ENCODE measurements at regions not wholly inside any gene's neighbourhood (a gene's known extent, or its start where the extent isn't known, plus 50 kb on each side); places are given as distances from the start of the nearest gene placed in this dataset.

- Histone ChIP-seq H3K36me3 (no peaks in the 10 kb centered on the region), H3K27me3 (no peaks in the 10 kb centered on the region), H3K4me3 (no peak overlapping the region), H3K4me1 (peaks cover 22% of the 10 kb centered on the region), H3K27ac (peak overlapping the region; percentile 63), H3K9me3 (no peaks in the 10 kb centered on the region)
- WGBS = 96% methylated on average over 5 of the region's 5 CpGs
- TF ChIP-seq POLR2A (IDR thresholded peaks at IDR 0.05) (no peak), POLR2AphosphoS5 (IDR thresholded peaks at IDR 0.05) (no peak), EP300 (IDR thresholded peaks at IDR 0.05) (no peak), CTCF (IDR thresholded peaks at IDR 0.05) (no peak)
- DNase-seq (ENCODE audit: low spot score in 2 of 2) = no peak
Measured at GRCh38 chr5:54743581-54743980, 226.0 kb downstream of the SNX18 start.

GRCh38 chr5:54742417-54742891 lies 224.9 kb downstream of the SNX18 start:
- no peak overlapping the region for H3K27ac ChIP-seq

GRCh38 chr5:54741711-54742110 lies 224.2 kb downstream of the SNX18 start:
- Histone ChIP-seq H3K4me1 (peaks cover 27% of the 10 kb centered on the region), H3K27me3 (no peaks in the 10 kb centered on the region), H3K9me3 (no peaks in the 10 kb centered on the region), H3K27ac (no peak overlapping the region), H3K36me3 (no peaks in the 10 kb centered on the region), H3K4me3 (no peak overlapping the region)
- no peak for DNase-seq (ENCODE audit: low spot score in 2 of 2)
- 93% methylated on average over 6 of the region's 6 CpGs for WGBS
- TF ChIP-seq CTCF (IDR thresholded peaks at IDR 0.05) (no peak), POLR2A (IDR thresholded peaks at IDR 0.05) (no peak), POLR2AphosphoS5 (IDR thresholded peaks at IDR 0.05) (no peak), EP300 (IDR thresholded peaks at IDR 0.05) (no peak)

More at GRCh38 chr5:54742417-54742891, 224.9 kb downstream of the SNX18 start:
- TF ChIP-seq POLR2A (IDR thresholded peaks at IDR 0.05) = no peak
- no peak for TF ChIP-seq EP300 (IDR thresholded peaks at IDR 0.05)
- no peak for TF ChIP-seq CTCF (IDR thresholded peaks at IDR 0.05)
- TF ChIP-seq POLR2AphosphoS5 (IDR thresholded peaks at IDR 0.05) = no peak
- DNase-seq (ENCODE audit: low spot score in 2 of 2) = no peak
- no peaks in the 10 kb centered on the region for H3K9me3 ChIP-seq
- no peaks in the 10 kb centered on the region for H3K27me3 ChIP-seq
- H3K4me1 ChIP-seq = peaks cover 27% of the 10 kb centered on the region
- WGBS = 26% methylated on average over 7 of the region's 7 CpGs
- no peaks in the 10 kb centered on the region for H3K36me3 ChIP-seq
- H3K4me3 ChIP-seq = no peak overlapping the region

GRCh38 chr5:54740141-54740540 lies 222.6 kb downstream of the SNX18 start:
- Histone ChIP-seq H3K27ac (no peak overlapping the region), H3K9me3 (no peaks in the 10 kb centered on the region), H3K36me3 (no peaks in the 10 kb centered on the region), H3K4me3 (no peak overlapping the region), H3K27me3 (no peaks in the 10 kb centered on the region), H3K4me1 (peaks cover 24% of the 10 kb centered on the region)
- DNase-seq (ENCODE audit: low spot score in 2 of 2) = no peak
- TF ChIP-seq CTCF (IDR thresholded peaks at IDR 0.05) = no peak
- TF ChIP-seq EP300 (IDR thresholded peaks at IDR 0.05) = no peak
- no peak for TF ChIP-seq POLR2AphosphoS5 (IDR thresholded peaks at IDR 0.05)
- TF ChIP-seq POLR2A (IDR thresholded peaks at IDR 0.05) = no peak
- WGBS = 95% methylated on average over 5 of the region's 5 CpGs

- no peak overlapping the region for H3K27ac ChIP-seq
- H3K4me3 ChIP-seq = no peak overlapping the region
- DNase-seq (ENCODE audit: low spot score in 2 of 2) = no peak
- peaks cover 18% of the 10 kb centered on the region for H3K4me1 ChIP-seq
- H3K9me3 ChIP-seq = no peaks in the 10 kb centered on the region
- WGBS = 92% methylated on average over 2 of the region's 2 CpGs
- H3K36me3 ChIP-seq = no peaks in the 10 kb centered on the region
- H3K27me3 ChIP-seq = no peaks in the 10 kb centered on the region
- TF ChIP-seq EP300 (IDR thresholded peaks at IDR 0.05) (no peak), POLR2A (IDR thresholded peaks at IDR 0.05) (no peak), CTCF (IDR thresholded peaks at IDR 0.05) (no peak), POLR2AphosphoS5 (IDR thresholded peaks at IDR 0.05) (no peak)
Measured at GRCh38 chr5:54739371-54739770, 221.8 kb downstream of the SNX18 start.

All from suprapubic skin (tissue), 4 donors.